Natural killer cell treated with Interleukin-12 subunit alpha and Interleukin-12 subunit beta and Interleukin-15 and Interleukin-18, amount 100 ng/mL, for 72 hours (primary cell): ENCODE measurements at regions not wholly inside any gene's neighbourhood (a gene's known extent, or its start where the extent isn't known, plus 50 kb on each side); places are given as distances from the start of the nearest gene placed in this dataset.

Source experiments
- ATAC-seq, 2 donors: fragments of 150-1000 bp; cut with Tn5 transposase in 1 of 2; sonication (Bioruptor Pico), chemical (Tn5 transposase) in 1 of 2; 2 replicates each; pipeline ENCODE4 v1.10.0; 2021
- DNase-seq: peaks from one replicate; pipeline ENCODE4 v3.0.0; 2022; ENCODE audit warnings: low spot score
- H3K27ac Mint-ChIP-seq, 2 donors: 1 replicate in 1 of 2; 2 replicates in 1 of 2; pipeline ENCODE4 v1.8.0; 2022; ENCODE audit warnings: mixed read lengths in 2 of 2, mild to moderate bottlenecking in 1 of 2, moderate library complexity in 1 of 2
- H3K27me3 Mint-ChIP-seq, 2 donors: 1 replicate in 1 of 2; 2 replicates in 1 of 2; pipeline ENCODE4 v1.8.0; 2022; ENCODE audit warnings: mixed read lengths in 2 of 2
- H3K36me3 Mint-ChIP-seq: one replicate; pipeline ENCODE4 v1.8.0; 2022; ENCODE audit warnings: mixed read lengths
- H3K4me1 Mint-ChIP-seq, 2 donors: 1 replicate in 1 of 2; 2 replicates in 1 of 2; pipeline ENCODE4 v1.8.0; 2022; ENCODE audit warnings: low read depth in 2 of 2, mixed read lengths in 2 of 2, mild to moderate bottlenecking in 1 of 2
- H3K4me3 Mint-ChIP-seq: one replicate; pipeline ENCODE4 v1.8.0; 2022; ENCODE audit warnings: mixed read lengths
- H3K9me3 Mint-ChIP-seq: 2 replicates; pipeline ENCODE4 v1.8.0; 2022; ENCODE audit warnings: mixed read lengths

DNA sequence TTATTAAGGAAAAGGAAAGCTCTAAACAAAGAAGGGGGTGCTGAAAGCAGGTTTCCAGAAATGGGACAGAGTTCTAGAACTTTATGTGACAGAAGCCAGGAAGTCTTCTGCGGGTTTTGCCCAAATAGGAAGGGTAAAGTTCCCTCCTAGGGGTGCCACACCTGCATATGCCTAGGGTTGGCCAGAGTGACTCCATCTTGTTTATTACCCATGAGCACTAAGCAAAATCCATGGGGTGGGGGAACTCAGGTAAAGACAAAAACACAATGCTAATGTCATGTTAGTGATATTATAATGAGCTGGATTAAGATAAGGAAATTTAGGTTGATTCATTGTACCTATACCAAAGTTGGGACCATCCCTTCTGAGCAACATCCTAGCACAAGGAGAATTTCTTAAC is 1132.7 kb downstream of the KCNT2 start:
- Mint-ChIP-seq H3K4me3 (no peak overlapping the region), H3K4me1 (no peaks in the 10 kb centered on the region), H3K9me3 (peaks cover 14% of the 10 kb centered on the region), H3K27me3 (no peaks in the 10 kb centered on the region), H3K36me3 (no peaks in the 10 kb centered on the region), H3K27ac (no peak overlapping the region)
- no peak for DNase-seq
- ATAC-seq, result no peak

- no peaks in the 10 kb centered on the region for H3K36me3 Mint-ChIP-seq
- H3K9me3 Mint-ChIP-seq, result peaks cover 18% of the 10 kb centered on the region
- H3K27ac Mint-ChIP-seq, result no peak overlapping the region
- H3K4me1 Mint-ChIP-seq, result no peaks in the 10 kb centered on the region
- no peaks in the 10 kb centered on the region for H3K27me3 Mint-ChIP-seq
- ATAC-seq (no peak), DNase-seq (no peak)
- H3K4me3 Mint-ChIP-seq, result no peak overlapping the region
Measured at GRCh38 chr1:195472291-195472690, 1135.9 kb downstream of the KCNT2 start.

GRCh38 chr1:195466639-195467038 is 1141.6 kb downstream of the KCNT2 start:
- H3K27ac Mint-ChIP-seq, result no peak overlapping the region
- H3K36me3 Mint-ChIP-seq, result no peaks in the 10 kb centered on the region
- no peaks in the 10 kb centered on the region for H3K4me1 Mint-ChIP-seq
- H3K27me3 Mint-ChIP-seq, result no peaks in the 10 kb centered on the region
- peaks cover 6% of the 10 kb centered on the region for H3K9me3 Mint-ChIP-seq
- DNase-seq, result no peak
- H3K4me3 Mint-ChIP-seq, result no peak overlapping the region
- no peak for ATAC-seq

DNA sequence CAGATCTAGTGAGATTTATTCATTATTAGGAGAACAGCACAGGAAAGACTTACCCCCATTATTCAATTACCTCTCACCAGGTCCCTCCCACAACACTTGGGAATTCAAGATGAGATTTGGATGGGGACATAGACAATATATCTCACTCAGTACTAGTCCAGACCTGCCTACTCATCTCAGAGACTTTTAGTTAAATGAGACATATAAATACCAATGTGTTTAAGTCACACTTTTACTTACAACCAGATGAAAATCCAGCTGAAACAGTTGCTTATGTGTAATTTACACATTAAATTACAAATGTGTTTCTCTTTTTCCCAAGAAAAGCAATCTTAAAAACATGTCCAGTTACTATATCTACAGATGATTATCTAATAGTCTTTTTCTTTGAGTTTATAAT is 1145.6 kb downstream of the KCNT2 start:
- no peak for ATAC-seq

DNA sequence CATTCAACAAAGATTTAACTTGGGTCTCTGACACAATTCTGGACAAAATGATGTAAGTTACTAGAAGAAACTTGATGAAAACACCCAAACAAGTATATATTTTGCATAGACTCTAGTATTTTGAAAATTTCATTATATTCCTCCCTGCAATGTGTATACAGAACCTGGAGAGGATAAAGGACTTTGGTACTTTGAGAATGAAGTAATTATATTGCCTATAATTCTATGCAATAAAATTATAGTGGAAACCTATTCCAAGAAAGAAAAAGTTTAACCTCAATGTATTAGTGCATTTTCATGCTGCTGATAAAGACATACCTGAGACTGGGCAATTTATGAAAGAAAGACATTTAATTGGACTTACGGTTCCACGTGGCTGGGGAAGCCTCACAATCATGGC is 1146.1 kb downstream of the KCNT2 start:
- DNase-seq (no peak), ATAC-seq (no peak)
- no peak overlapping the region for H3K27ac Mint-ChIP-seq
- H3K4me3 Mint-ChIP-seq, result no peak overlapping the region
- no peaks in the 10 kb centered on the region for H3K27me3 Mint-ChIP-seq
- H3K9me3 Mint-ChIP-seq, result peaks cover 3% of the 10 kb centered on the region
- no peaks in the 10 kb centered on the region for H3K4me1 Mint-ChIP-seq
- no peaks in the 10 kb centered on the region for H3K36me3 Mint-ChIP-seq

More for the DNA sequence above, 1145.6 kb downstream of the KCNT2 start:
- Mint-ChIP-seq H3K9me3 (peaks cover 3% of the 10 kb centered on the region), H3K4me3 (no peak overlapping the region), H3K36me3 (no peaks in the 10 kb centered on the region), H3K4me1 (no peaks in the 10 kb centered on the region), H3K27me3 (no peaks in the 10 kb centered on the region), H3K27ac (no peak overlapping the region)
- DNase-seq, result no peak

- Mint-ChIP-seq H3K27ac (no peak overlapping the region), H3K4me1 (no peaks in the 10 kb centered on the region), H3K27me3 (no peaks in the 10 kb centered on the region), H3K4me3 (no peak overlapping the region), H3K9me3 (peaks cover 7% of the 10 kb centered on the region), H3K36me3 (no peaks in the 10 kb centered on the region)
- ATAC-seq, result no peak
- DNase-seq, result no peak
Measured at GRCh38 chr1:195458365-195458764, 1149.9 kb downstream of the KCNT2 start.

- Mint-ChIP-seq H3K27ac (no peak overlapping the region), H3K27me3 (no peaks in the 10 kb centered on the region), H3K36me3 (peaks cover 15% of the 10 kb centered on the region), H3K4me1 (no peaks in the 10 kb centered on the region), H3K4me3 (no peak overlapping the region), H3K9me3 (peaks cover 15% of the 10 kb centered on the region)
- no peak for ATAC-seq
- DNase-seq, result no peak
Measured at GRCh38 chr1:195450794-195451193, 1157.4 kb downstream of the KCNT2 start.

- Mint-ChIP-seq H3K27me3 (no peaks in the 10 kb centered on the region), H3K27ac (no peak overlapping the region), H3K9me3 (peaks cover 3% of the 10 kb centered on the region), H3K4me3 (no peak overlapping the region), H3K36me3 (peaks cover 7% of the 10 kb centered on the region), H3K4me1 (no peaks in the 10 kb centered on the region)
- ATAC-seq (no peak), DNase-seq (no peak)
Measured at GRCh38 chr1:195439661-195440060, 1168.6 kb downstream of the KCNT2 start.

DNA sequence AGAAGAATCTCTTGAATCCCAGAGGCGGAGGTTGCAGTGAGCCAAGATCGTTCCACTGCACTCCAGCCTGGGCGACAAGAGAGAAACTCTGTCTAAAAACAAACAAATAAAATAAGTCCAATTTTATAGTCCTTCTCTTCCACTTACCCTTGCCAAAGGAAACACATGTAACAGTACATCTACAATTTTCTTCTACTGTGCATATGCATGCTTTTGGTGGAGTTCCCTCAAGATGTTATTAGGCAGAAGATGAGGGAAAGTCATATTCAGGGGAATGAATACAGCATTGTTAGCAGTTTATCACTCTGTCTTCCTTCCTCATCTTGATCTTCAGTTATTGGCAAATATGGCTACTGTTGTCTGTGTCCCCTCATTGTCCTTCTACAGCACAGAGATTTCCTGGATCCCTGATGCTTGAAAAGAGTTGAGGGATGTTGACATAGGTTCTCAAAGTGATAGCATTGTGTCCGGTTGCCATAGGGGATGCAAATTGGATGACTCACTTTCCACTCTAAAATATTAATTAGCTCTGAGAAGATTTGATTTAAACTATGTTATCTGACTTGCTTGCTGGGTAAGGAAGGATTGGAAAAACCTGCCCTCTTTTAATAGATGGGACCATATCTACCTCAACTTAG is 1173.6 kb downstream of the KCNT2 start:
- no peak overlapping the region for H3K4me3 Mint-ChIP-seq

GRCh38 chr1:195430826-195431225 is 1177.4 kb downstream of the KCNT2 start:
- no peaks in the 10 kb centered on the region for H3K36me3 Mint-ChIP-seq
- no peak overlapping the region for H3K4me3 Mint-ChIP-seq
- DNase-seq (no peak), ATAC-seq (no peak)
- H3K4me1 Mint-ChIP-seq, result no peaks in the 10 kb centered on the region
- H3K27ac Mint-ChIP-seq, result no peak overlapping the region
- H3K27me3 Mint-ChIP-seq, result no peaks in the 10 kb centered on the region
- peaks cover 12% of the 10 kb centered on the region for H3K9me3 Mint-ChIP-seq

More for the DNA sequence above, 1173.6 kb downstream of the KCNT2 start:
- H3K9me3 Mint-ChIP-seq, result peaks cover 7% of the 10 kb centered on the region
- ATAC-seq (no peak), DNase-seq (no peak)
- no peak overlapping the region for H3K27ac Mint-ChIP-seq
- no peaks in the 10 kb centered on the region for H3K27me3 Mint-ChIP-seq
- no peaks in the 10 kb centered on the region for H3K36me3 Mint-ChIP-seq
- H3K4me1 Mint-ChIP-seq, result no peaks in the 10 kb centered on the region

GRCh38 chr1:195428927-195429326 is 1179.3 kb downstream of the KCNT2 start:
- H3K27me3 Mint-ChIP-seq, result no peaks in the 10 kb centered on the region
- DNase-seq, result no peak
- no peaks in the 10 kb centered on the region for H3K4me1 Mint-ChIP-seq
- H3K36me3 Mint-ChIP-seq, result no peaks in the 10 kb centered on the region
- ATAC-seq, result no peak
- H3K27ac Mint-ChIP-seq, result no peak overlapping the region
- peaks cover 12% of the 10 kb centered on the region for H3K9me3 Mint-ChIP-seq
- H3K4me3 Mint-ChIP-seq, result no peak overlapping the region

DNA sequence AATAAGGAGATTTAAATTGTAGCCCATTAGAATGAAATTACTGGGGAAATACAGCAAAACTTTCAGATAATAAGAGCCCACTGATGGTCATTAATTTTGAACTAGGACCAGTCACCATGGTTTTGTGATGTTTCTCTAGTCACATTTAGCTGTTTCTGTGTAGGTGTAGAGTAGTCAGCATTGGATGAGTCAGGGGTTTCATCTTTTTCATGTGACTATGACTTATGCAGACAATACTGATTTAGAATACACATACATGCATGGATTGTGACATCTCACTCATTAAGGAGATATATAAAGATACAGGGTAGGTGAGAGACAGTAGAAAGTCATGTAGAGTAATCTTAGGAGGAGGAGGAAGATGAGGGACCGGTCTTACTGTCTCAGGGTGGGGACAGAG is 1192.7 kb downstream of the KCNT2 start:
- H3K36me3 Mint-ChIP-seq, result peaks cover 7% of the 10 kb centered on the region
- no peak overlapping the region for H3K27ac Mint-ChIP-seq
- no peak overlapping the region for H3K4me3 Mint-ChIP-seq
- H3K27me3 Mint-ChIP-seq, result no peaks in the 10 kb centered on the region
- ATAC-seq, result no peak
- H3K4me1 Mint-ChIP-seq, result no peaks in the 10 kb centered on the region
- H3K9me3 Mint-ChIP-seq, result peaks cover 14% of the 10 kb centered on the region
- DNase-seq, result no peak

- no peak overlapping the region for H3K4me3 Mint-ChIP-seq
- no peaks in the 10 kb centered on the region for H3K36me3 Mint-ChIP-seq
- DNase-seq (no peak), ATAC-seq (no peak)
- H3K4me1 Mint-ChIP-seq, result no peaks in the 10 kb centered on the region
- H3K9me3 Mint-ChIP-seq, result peaks cover 19% of the 10 kb centered on the region
- H3K27me3 Mint-ChIP-seq, result no peaks in the 10 kb centered on the region
- H3K27ac Mint-ChIP-seq, result no peak overlapping the region
Measured at GRCh38 chr1:195394567-195394966, 1213.7 kb downstream of the KCNT2 start.

- Mint-ChIP-seq H3K27ac (no peak overlapping the region), H3K36me3 (no peaks in the 10 kb centered on the region), H3K4me3 (no peak overlapping the region), H3K4me1 (no peaks in the 10 kb centered on the region), H3K27me3 (no peaks in the 10 kb centered on the region), H3K9me3 (peaks cover 5% of the 10 kb centered on the region)
- no peak for DNase-seq
- ATAC-seq, result no peak
Measured at GRCh38 chr1:195376190-195376589, 1232.0 kb downstream of the KCNT2 start.

GRCh38 chr1:195373856-195374255 is 1234.4 kb downstream of the KCNT2 start:
- H3K36me3 Mint-ChIP-seq, result no peaks in the 10 kb centered on the region

More at GRCh38 chr1:195373856-195374255, 1234.4 kb downstream of the KCNT2 start:
- H3K27me3 Mint-ChIP-seq, result no peaks in the 10 kb centered on the region
- H3K4me1 Mint-ChIP-seq, result no peaks in the 10 kb centered on the region
- DNase-seq, result no peak
- ATAC-seq, result no peak
- no peak overlapping the region for H3K27ac Mint-ChIP-seq
- H3K4me3 Mint-ChIP-seq, result no peak overlapping the region
- peaks cover 5% of the 10 kb centered on the region for H3K9me3 Mint-ChIP-seq
